AG04449 (cell line): ENCODE measurements at regions not wholly inside any gene's neighbourhood (a gene's known extent, or its start where the extent isn't known, plus 50 kb on each side); places are given as distances from the start of the nearest gene placed in this dataset.

Source experiments
- CTCF ChIA-PET: fragments of 350-600 bp; formaldehyde crosslinking; extraction: SDS; loops from one replicate; lab custom pipeline; 2021; ENCODE audit warnings: antibody characterized with exemption; lab: Yijun Ruan, JAX
- POLR2A ChIA-PET: fragments of 400-600, 350-600 bp; formaldehyde crosslinking; extraction: SDS; loops from one replicate; lab custom pipeline; 2020; ENCODE audit warnings: antibody characterized with exemption, inconsistent platforms; lab: Yijun Ruan, JAX
- DNase-seq: peaks from one replicate; pipeline ENCODE4 v3.0.0-alpha.2; 2010; ENCODE audit warnings: low read depth, low spot score
- H3K4me3 ChIP-seq: 2 replicates; pipeline ENCODE4 v1.5.1; 2011; ENCODE audit warnings: low read depth, mild to moderate bottlenecking, control low read depth, low read length
- CTCF ChIP-seq: IDR thresholded peaks from one replicate; pipeline ENCODE4 v1.5.1; 2011; ENCODE audit warnings: mild to moderate bottlenecking, moderate library complexity, low read length, control low read depth, inconsistent platforms; ENCODE audit not compliant: insufficient read depth; ENCODE audit errors: missing control alignments

GRCh38 chr22:22094921-22095320 is 112.3 kb upstream of the TOP3B start:
- H3K4me3 ChIP-seq: no peak overlapping the region
- no peak for TF ChIP-seq CTCF
- no peak for DNase-seq
- ChIA-PET POLR2A (no interaction called here), CTCF (no interaction called here)

GRCh38 chr22:22094514-22094913 is 111.9 kb upstream of the TOP3B start:
- H3K4me3 ChIP-seq: no peak overlapping the region
- ChIA-PET CTCF (no interaction called here), POLR2A (no interaction called here)
- no peak for DNase-seq
- TF ChIP-seq CTCF: no peak

- DNase-seq: no peak
- TF ChIP-seq CTCF: no peak
- no peak overlapping the region for H3K4me3 ChIP-seq
- ChIA-PET CTCF (no interaction called here), POLR2A (no interaction called here)
Observed at GRCh38 chr22:22093743-22094142, 111.2 kb upstream of the TOP3B start.

GRCh38 chr22:22092974-22093373 is 110.4 kb upstream of the TOP3B start:
- no peak for TF ChIP-seq CTCF
- CTCF ChIA-PET: no interaction called here
- DNase-seq: no peak
- H3K4me3 ChIP-seq: no peak overlapping the region
- POLR2A ChIA-PET: no interaction called here

- DNase-seq: no peak
- POLR2A ChIA-PET: no interaction called here
- H3K4me3 ChIP-seq: no peak overlapping the region
- no peak for TF ChIP-seq CTCF
- CTCF ChIA-PET: no interaction called here
Observed at GRCh38 chr22:22092101-22092500, 109.5 kb upstream of the TOP3B start.

GRCh38 chr22:22091400-22091878 is 108.9 kb upstream of the TOP3B start:
- no peak for TF ChIP-seq CTCF
- DNase-seq: no peak
- H3K4me3 ChIP-seq: no peak overlapping the region
- CTCF ChIA-PET: no interaction called here
- POLR2A ChIA-PET: no interaction called here
